Endothelial cell (in vitro differentiated cells): ENCODE measurements at regions not wholly inside any gene's neighbourhood (a gene's known extent, or its start where the extent isn't known, plus 50 kb on each side); places are given as distances from the start of the nearest gene placed in this dataset.

ENCODE experiments used
- DNase-seq: peaks from one replicate; pipeline ENCODE4 v3.0.0; 2021; ENCODE audit warnings: low spot score
- H3K27ac Mint-ChIP-seq: one replicate; pipeline ENCODE4 v1.8.0; 2021; ENCODE audit warnings: mixed read lengths, inconsistent platforms; ENCODE audit not compliant: unreplicated experiment
- H3K27me3 Mint-ChIP-seq: one replicate; pipeline ENCODE4 v1.8.0; 2021; ENCODE audit warnings: mild to moderate bottlenecking, moderate library complexity, mixed read lengths, inconsistent platforms; ENCODE audit not compliant: unreplicated experiment
- H3K36me3 Mint-ChIP-seq: one replicate; pipeline ENCODE4 v1.8.0; 2021; ENCODE audit warnings: mild to moderate bottlenecking, low read depth, mixed read lengths, inconsistent platforms; ENCODE audit not compliant: unreplicated experiment
- H3K4me1 Mint-ChIP-seq: one replicate; pipeline ENCODE4 v1.8.0; 2021; ENCODE audit warnings: mild to moderate bottlenecking, mixed read lengths, inconsistent platforms; ENCODE audit not compliant: unreplicated experiment
- H3K4me3 Mint-ChIP-seq: one replicate; pipeline ENCODE4 v1.8.0; 2021; ENCODE audit warnings: mild to moderate bottlenecking, mixed read lengths, inconsistent platforms; ENCODE audit not compliant: unreplicated experiment
- H3K9me3 Mint-ChIP-seq: one replicate; pipeline ENCODE4 v1.8.0; 2021; ENCODE audit warnings: mixed read lengths, inconsistent platforms; ENCODE audit not compliant: unreplicated experiment
- CTCF ChIP-seq: fragments of 200-600 bp; sonication (generic); IDR thresholded peaks from one replicate; pipeline ENCODE4 v1.5.0; 2021; ENCODE audit warnings: antibody characterized with exemption; ENCODE audit not compliant: unreplicated experiment

- Mint-ChIP-seq H3K27me3 (no peaks in the 10 kb centered on the region), H3K4me3 (no peak overlapping the region), H3K36me3 (no peaks in the 10 kb centered on the region), H3K4me1 (no peaks in the 10 kb centered on the region), H3K9me3 (no peaks in the 10 kb centered on the region), H3K27ac (no peak overlapping the region)
- TF ChIP-seq CTCF = no peak
- DNase-seq = no peak
Observed at GRCh38 chr3:59250600-59250999, 200.8 kb upstream of the CFAP20DC start.

GRCh38 chr3:59249698-59250361, 200.0 kb upstream of the CFAP20DC start:
- Mint-ChIP-seq H3K27me3 (no peaks in the 10 kb centered on the region), H3K9me3 (no peaks in the 10 kb centered on the region), H3K27ac (no peak overlapping the region), H3K4me3 (no peak overlapping the region), H3K4me1 (no peaks in the 10 kb centered on the region), H3K36me3 (no peaks in the 10 kb centered on the region)
- TF ChIP-seq CTCF = no peak
- no peak for DNase-seq

- no peak for TF ChIP-seq CTCF
- Mint-ChIP-seq H3K4me3 (no peak overlapping the region), H3K4me1 (peaks cover 3% of the 10 kb centered on the region), H3K9me3 (no peaks in the 10 kb centered on the region), H3K27me3 (no peaks in the 10 kb centered on the region), H3K27ac (no peak overlapping the region), H3K36me3 (no peaks in the 10 kb centered on the region)
- no peak for DNase-seq
Observed at GRCh38 chr3:59249004-59249403, 199.2 kb upstream of the CFAP20DC start.

GRCh38 chr3:59247402-59247841, 197.6 kb upstream of the CFAP20DC start:
- Mint-ChIP-seq H3K27ac (no peak overlapping the region), H3K4me3 (no peak overlapping the region), H3K36me3 (no peaks in the 10 kb centered on the region)

More at GRCh38 chr3:59247402-59247841, 197.6 kb upstream of the CFAP20DC start:
- Mint-ChIP-seq H3K9me3 (no peaks in the 10 kb centered on the region), H3K27me3 (no peaks in the 10 kb centered on the region), H3K4me1 (peaks cover 3% of the 10 kb centered on the region)
- TF ChIP-seq CTCF = no peak
- no peak for DNase-seq
